ENCODE measurements at regions not wholly inside any gene's neighbourhood (a gene's known extent, or its start where the extent isn't known, plus 50 kb on each side); places are given as distances from the start of the nearest gene placed in this dataset.

- DNase-seq: no peak
Observed at GRCh38 chr9:87122947-87123685, 175.8 kb upstream of the GAS1 start.

- DNase-seq: no peak
Observed at GRCh38 chr9:87123830-87124229, 176.5 kb upstream of the GAS1 start.

DNA sequence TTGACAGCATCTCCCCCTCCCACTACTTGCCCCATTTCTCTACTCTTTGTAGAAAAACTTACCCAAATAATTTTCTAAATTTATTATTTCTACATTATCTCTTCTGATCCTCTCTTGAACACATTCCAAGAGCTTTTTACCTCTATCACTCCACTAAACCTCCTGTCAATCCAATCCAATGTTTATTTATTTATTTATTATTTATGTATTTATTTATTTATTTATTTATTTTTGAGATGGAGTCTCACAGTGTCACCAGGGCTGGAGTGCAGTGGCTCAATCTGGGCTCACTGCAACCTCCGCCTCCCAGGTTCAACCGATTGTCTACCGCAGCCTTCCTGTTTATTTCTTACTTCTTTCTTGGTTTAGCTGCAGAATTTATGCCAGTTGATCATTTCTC is 178.5 kb upstream of the GAS1 start:
- DNase-seq: no peak

DNA sequence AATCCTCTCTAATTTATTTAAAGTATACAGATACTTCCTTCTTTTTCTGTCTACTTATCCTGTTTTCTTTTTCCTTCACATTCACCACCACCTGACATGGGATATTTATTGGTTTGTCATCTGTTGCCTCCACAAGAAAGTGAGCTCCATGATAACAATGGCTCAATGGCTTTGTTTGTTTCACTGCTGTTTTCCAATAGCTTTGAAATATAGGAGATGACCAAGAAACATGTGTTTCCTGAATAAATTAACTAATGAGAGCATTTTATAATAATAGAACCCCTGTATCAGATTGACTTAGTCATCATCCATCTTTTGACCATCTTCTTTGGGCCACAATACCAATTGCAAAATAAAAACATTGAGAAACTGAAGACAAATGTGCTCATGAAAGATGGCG is 180.2 kb upstream of the GAS1 start:
- DNase-seq: no peak

- no peak for DNase-seq
Observed at GRCh38 chr9:87127978-87128614, 180.8 kb upstream of the GAS1 start.

- no peak for DNase-seq
Observed at GRCh38 chr9:87128844-87129493, 181.7 kb upstream of the GAS1 start.

- DNase-seq: no peak
Observed at GRCh38 chr9:87135074-87135473, 187.8 kb upstream of the GAS1 start.

DNA sequence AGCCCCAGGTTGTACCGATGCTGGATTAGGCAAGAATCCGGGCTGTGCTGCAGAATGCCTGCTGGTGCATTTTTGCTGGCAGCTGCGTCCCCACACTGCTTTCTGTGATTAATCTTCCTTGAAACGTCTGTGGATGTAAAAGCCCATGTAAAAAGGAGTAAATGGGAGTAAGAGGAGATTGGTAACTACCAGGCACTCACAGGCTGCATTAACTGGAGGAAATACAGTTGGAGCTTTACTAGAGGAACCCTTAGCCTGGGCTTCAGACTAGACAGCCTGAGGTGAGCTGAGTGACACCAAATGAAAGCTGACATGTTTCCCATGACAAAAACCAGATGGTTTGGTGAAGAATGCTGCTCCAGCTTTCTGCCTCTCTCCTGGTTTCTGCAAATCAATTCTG is 190.4 kb upstream of the GAS1 start:
- DNase-seq: no peak

DNA sequence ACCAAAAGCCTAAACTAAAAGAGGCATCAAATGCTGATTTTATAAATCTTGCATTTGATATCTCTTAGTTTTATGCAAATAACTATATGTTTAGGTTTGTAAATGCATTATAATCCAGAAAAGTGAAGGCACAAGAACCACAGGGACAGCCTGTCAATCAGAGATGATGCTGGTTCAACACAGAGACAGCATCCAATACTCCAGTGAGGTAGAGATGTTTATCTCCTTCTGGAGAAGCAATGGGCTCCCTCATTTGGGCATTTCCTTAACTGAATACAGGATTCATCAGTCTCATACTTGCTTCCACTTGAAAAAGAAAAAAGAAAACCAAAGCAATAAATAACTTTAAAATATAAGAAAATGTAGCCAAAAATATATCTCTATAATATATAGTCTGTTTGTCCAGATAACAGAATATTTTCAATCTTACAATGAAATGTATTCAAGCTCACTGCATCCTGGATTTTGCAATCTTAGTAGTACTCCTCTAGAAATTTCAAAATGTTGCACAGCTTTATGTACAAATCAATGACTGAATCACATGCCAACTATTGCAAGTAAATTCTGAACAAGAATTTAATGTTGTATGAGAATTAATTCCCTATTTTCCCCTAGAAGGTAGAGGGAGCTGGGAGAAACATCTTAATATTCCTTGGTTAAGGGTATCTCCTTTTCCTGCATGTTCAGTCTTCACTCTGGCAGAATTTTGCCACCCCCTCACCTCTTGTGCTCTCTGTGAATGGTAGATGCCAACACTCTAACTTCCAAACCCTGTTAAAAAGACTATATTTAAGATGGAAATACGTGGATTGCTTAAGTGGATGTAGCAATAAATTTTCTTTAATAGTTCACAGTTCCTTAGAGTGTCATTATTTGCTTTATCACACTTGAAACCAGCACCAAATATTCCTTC is 191.1 kb upstream of the GAS1 start:
- no peak for DNase-seq

DNA sequence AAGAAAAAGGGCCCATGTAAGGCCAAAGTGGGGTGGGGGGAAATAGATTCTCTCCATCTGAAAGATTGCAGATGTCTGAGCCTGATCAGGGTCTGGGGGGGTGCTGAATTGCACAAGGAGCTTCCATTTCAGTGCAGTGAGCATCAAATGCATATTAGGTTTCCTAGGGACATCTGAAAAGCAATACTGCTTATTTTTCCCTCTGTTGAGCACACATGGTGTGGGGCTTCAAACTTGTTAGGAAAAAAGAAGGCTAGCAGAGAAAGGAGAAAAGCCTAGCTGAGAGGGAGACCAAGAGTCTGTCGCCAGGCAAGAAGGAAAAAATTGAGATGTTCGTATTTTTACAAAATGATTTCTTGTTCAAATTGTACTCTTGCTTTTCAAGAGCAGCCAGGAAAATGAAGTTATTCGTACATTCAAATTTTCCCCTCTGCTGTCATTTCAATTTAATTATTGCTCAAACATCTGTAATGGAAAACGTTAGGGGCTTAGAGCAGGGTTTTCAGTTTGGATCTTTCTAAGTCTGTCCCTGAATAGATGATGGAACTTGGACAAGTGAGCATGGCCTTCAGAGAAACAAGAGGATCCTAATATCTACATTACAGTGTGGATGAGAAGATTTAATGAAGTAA is 191.9 kb upstream of the GAS1 start:
- no peak for DNase-seq

GRCh38 chr9:87140142-87140541 is 192.8 kb upstream of the GAS1 start:
- DNase-seq: no peak

GRCh38 chr9:87140605-87141109 is 193.4 kb upstream of the GAS1 start:
- no peak for DNase-seq

GRCh38 chr9:87141124-87141523 is 193.8 kb upstream of the GAS1 start:
- DNase-seq: no peak

- DNase-seq: no peak
Observed at GRCh38 chr9:87146933-87147332, 199.6 kb upstream of the GAS1 start.

DNA sequence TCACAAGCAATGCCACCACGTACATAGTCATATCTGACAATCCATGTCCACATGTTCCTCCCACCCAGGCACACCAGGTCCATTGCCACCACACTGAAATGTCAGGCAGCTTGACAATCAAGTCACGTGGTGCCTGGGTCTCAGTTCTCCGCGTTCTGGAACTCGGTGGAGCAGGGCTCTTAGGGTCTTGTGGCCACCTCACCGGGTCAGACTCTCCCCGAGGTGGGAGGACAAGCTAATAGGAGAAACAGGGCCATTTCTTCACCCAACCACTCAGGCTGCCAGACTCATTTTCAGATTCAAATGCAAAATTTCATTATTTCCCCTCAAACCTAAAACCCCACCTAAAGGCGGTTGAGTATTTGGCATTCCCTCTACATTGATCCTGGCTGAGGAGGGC is 200.5 kb upstream of the GAS1 start:
- DNase-seq: no peak

DNA sequence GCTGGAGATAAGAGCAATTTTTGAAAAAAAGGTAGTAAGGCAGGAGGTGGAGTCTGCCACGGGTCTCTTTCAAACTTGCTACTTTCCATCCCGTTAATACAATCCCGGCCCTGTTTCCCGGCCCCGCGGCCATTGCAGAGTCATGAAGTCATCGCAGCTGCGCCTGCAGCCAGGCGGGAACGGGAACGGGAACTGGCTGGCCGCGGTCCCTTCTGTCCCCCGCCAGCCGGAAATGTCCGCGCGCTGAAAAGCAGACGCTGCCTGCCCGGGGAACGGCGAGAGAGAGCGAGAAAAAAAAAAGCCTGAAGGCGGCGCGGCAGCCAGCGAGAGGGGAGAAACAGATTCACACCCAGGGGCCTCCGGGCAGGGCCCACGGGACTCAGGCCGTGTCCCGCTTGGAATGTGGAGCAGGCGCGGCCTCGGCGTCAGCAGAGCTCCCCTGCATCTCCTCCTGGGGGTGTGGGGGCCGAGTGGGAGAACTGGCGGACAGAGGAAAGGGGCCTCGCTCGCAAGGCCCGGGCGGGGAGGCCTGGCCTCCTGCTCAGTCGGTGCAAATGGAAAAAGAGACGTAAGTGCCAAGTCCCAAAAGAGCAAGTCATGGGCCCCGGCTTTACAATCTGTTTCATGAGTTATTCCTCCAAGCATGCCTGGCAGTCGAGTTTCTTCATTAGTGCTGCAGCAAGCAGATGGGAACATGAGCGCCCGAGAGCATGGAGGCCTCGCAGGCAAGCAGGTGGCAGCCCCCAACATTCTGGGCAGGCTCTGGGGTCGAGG is 201.2 kb upstream of the GAS1 start:
- DNase-seq: no peak

DNA sequence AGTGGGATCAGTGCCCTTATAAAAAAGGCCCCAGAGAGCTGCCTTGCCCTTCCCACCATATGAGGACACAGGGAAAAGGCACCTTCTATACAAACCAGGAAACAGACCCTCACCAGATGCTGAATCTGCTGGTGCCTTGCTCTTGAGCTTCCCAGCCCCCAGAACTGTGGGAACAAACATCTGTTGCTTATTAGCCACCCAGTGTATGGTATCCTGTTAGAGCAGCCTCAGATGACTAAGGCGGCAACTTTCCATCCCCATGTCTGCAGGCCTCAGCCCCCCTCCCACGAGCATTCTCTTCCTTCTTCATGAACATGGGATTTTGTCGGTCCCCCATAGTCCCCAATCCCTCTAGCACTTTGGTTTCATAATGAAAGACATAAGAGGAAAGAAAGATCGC is 202.5 kb upstream of the GAS1 start:
- DNase-seq: no peak

DNA sequence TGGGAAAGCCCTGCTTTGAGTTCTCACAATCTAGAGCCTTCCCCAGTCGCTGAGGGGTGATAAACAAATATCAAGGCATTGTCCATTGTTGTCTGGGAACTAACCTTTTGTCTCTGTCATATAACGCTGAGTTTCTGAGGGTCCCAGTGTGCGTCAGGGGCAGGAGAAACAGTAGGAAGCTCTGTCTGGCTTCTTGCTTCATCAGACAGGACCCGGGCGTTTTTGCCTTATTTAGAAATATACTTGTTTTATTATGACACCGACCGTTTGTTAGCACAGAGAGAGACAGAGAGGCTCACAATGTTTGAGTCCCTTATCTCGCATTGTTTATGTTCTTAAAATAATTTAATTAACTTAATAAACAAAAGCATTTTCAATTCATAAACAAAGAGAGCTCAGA is 204.9 kb upstream of the GAS1 start:
- no peak for DNase-seq

GRCh38 chr9:87156247-87156646 is 208.9 kb upstream of the GAS1 start:
- no peak for DNase-seq

- DNase-seq: no peak
Observed at GRCh38 chr9:87157366-87158031, 210.2 kb upstream of the GAS1 start.

DNA sequence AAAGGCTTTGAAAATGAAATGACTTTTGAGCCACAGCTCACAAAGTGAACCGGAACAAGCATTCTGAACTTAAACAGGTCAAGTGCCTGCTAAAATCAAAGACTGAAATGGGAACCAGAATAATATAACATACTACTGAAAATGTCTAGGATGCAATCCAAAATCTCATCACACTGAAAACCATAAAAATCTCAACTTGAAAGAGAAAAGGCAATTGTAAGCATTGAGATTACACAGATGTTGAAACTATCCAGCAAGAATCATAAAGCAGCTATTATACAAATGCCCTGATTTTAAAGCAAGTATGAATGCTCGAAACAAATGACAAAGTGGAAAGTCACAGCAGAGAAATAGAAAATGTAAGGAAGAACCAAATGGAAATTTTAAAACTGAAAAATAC is 211.5 kb upstream of the GAS1 start:
- no peak for DNase-seq

Data from DMS 273 treated with DMSO at 0.1 percent for 48 hours (cell line).